GM12878 (cell line): ENCODE measurements at regions not wholly inside any gene's neighbourhood (a gene's known extent, or its start where the extent isn't known, plus 50 kb on each side); places are given as distances from the start of the nearest gene placed in this dataset.

ENCODE experiments used
- ATAC-seq: fragments of 200-7000 bp; cut with Tn5 transposase; 3 replicates; pipeline ENCODE4 v1.9.1; 2020; ENCODE audit warnings: mild to moderate bottlenecking, moderate library complexity
- BruUV-seq: library from RNA; stranded (reverse); fragments of 400-500 nt; replicated peaks from 2 replicates; lab custom pipeline; 2021; lab: Mats Ljungman, UMichigan
- CTCF ChIA-PET: fragments of 300-600 bp; sonication (Branson Sonifier 250); formaldehyde crosslinking; extraction: SDS; loops from one replicate; lab custom pipeline; 2021; ENCODE audit warnings: inconsistent platforms; lab: Yijun Ruan, JAX
- POLR2A ChIA-PET: fragments of 350-600 bp; formaldehyde crosslinking; extraction: SDS; loops from one replicate; lab custom pipeline; 2021; ENCODE audit warnings: inconsistent platforms; lab: Charles Lee
- RAD21 ChIA-PET: fragments of 300-600 bp; sonication (Branson Sonifier 250); formaldehyde crosslinking; loops from one replicate; lab custom pipeline; 2023; ENCODE audit warnings: antibody characterized with exemption; ENCODE audit not compliant: unreplicated experiment; lab: Charles Lee
- SMC1A ChIA-PET: fragments of 300-600 bp; sonication (Branson Sonifier 250); formaldehyde crosslinking; loops from one replicate; lab custom pipeline; 2023; ENCODE audit not compliant: unreplicated experiment, uncharacterized antibody; lab: Charles Lee
- DNase-seq: peaks from one replicate; pipeline ENCODE4 v3.0.0-alpha.2; 2011; ENCODE audit warnings: low read depth, low spot score
- FAIRE-seq: peaks from 3 replicates; lab custom pipeline; 2011; peaks lifted over from hg19 to GRCh38; lab: Jason Lieb, UNC
- H2AFZ ChIP-seq: 2 replicates; pipeline ENCODE4 v1.6.0; 2011; ENCODE audit warnings: low read depth, low read length, control low read depth; ENCODE audit not compliant: control insufficient read depth
- H3K27ac ChIP-seq: 2 replicates; pipeline ENCODE4 v1.5.1; 2011; ENCODE audit warnings: control low read depth; ENCODE audit not compliant: control insufficient read depth, insufficient read depth
- H3K27me3 ChIP-seq, 2 experiments: replicated peaks in 1 of 2; 2 replicates each; pipeline versions ENCODE4 v1.6.0 to v1.6.1; 2011; ENCODE audit warnings: low read length in 1 of 2; ENCODE audit not compliant: control insufficient read depth in 2 of 2, insufficient read depth in 2 of 2
- H3K36me3 ChIP-seq, 2 experiments: 2 replicates each; pipeline ENCODE4 v1.5.1; 2011; ENCODE audit warnings: low read length in 1 of 2; ENCODE audit not compliant: control insufficient read depth in 2 of 2, insufficient read depth in 2 of 2
- H3K4me1 ChIP-seq: 2 replicates; pipeline ENCODE4 v1.6.1; 2011; ENCODE audit warnings: mild to moderate bottlenecking, low read length, moderate library complexity, mixed read lengths; ENCODE audit not compliant: control insufficient read depth, insufficient read depth
- H3K4me2 ChIP-seq: 2 replicates; pipeline ENCODE4 v1.6.0; 2011; ENCODE audit warnings: control low read depth; ENCODE audit not compliant: control insufficient read depth, insufficient read depth
- H3K4me3 ChIP-seq: fragments of 200-600 bp; sonication (generic); 2 replicates; pipeline ENCODE4 v1.5.1; 2016
- H3K79me2 ChIP-seq: 2 replicates; pipeline ENCODE4 v1.6.0; 2011; ENCODE audit warnings: low read length; ENCODE audit not compliant: control insufficient read depth, insufficient read depth
- H3K9ac ChIP-seq: 2 replicates; pipeline ENCODE4 v1.8.0; 2011; ENCODE audit warnings: low read length, control low read depth, mixed read lengths; ENCODE audit not compliant: control insufficient read depth, insufficient read depth
- H3K9me3 ChIP-seq: replicated peaks from 3 replicates; pipeline ENCODE4 v1.5.1; 2011; ENCODE audit warnings: mild to moderate bottlenecking, low read length; ENCODE audit not compliant: control insufficient read depth, insufficient read depth
- H4K20me1 ChIP-seq: 2 replicates; pipeline ENCODE4 v1.6.0; 2011; ENCODE audit not compliant: control insufficient read depth, insufficient read depth
- ATF3 ChIP-seq: IDR thresholded peaks from 2 replicates; pipeline ENCODE4 v1.6.1; 2011; ENCODE audit warnings: low read depth, mild to moderate bottlenecking, low read length, moderate library complexity, borderline replicate concordance; ENCODE audit errors: extremely low read depth
- CBX5 ChIP-seq: sonication (generic); IDR thresholded peaks from 2 replicates; pipeline ENCODE4 v1.6.1; 2016; ENCODE audit warnings: low read depth, moderate library complexity, mild to moderate bottlenecking, inconsistent platforms
- HSF1 ChIP-seq: fragments of 150-350 bp; IDR thresholded peaks from 2 replicates; pipeline ENCODE4 v1.6.1; 2014; ENCODE audit warnings: mild to moderate bottlenecking, low read depth, low read length
- IRF5 ChIP-seq: fragments of 450-650 bp; IDR thresholded peaks from 2 replicates; pipeline ENCODE4 v1.6.1; 2017; ENCODE audit warnings: borderline replicate concordance
- KAT2A ChIP-seq: conservative IDR thresholded peaks from 2 replicates; pipeline ENCODE4 v1.6.1; 2011; ENCODE audit warnings: low read depth, low read length; ENCODE audit not compliant: control insufficient read depth
- MEF2B ChIP-seq: fragments of 450-650 bp; IDR thresholded peaks from 2 replicates; pipeline ENCODE4 v1.6.1; 2018; ENCODE audit warnings: mild to moderate bottlenecking, moderate library complexity; ENCODE audit not compliant: partially characterized antibody, poor library complexity, severe bottlenecking
- NR2F1 ChIP-seq: fragments of 450-650 bp; conservative IDR thresholded peaks from 2 replicates; pipeline ENCODE4 v1.6.1; 2017; ENCODE audit warnings: mild to moderate bottlenecking
- POLR2AphosphoS5 ChIP-seq: IDR thresholded peaks from 2 replicates; pipeline ENCODE4 v1.6.1; 2011; ENCODE audit warnings: mild to moderate bottlenecking, low read length, inconsistent platforms
- POU2F2 ChIP-seq: IDR thresholded peaks from 3 replicates; pipeline ENCODE4 v1.6.1; 2011; ENCODE audit warnings: low read depth, mild to moderate bottlenecking, low read length, borderline replicate concordance
- RAD21 ChIP-seq: IDR thresholded peaks from 2 replicates; pipeline ENCODE4 v1.6.1; 2011; ENCODE audit warnings: mild to moderate bottlenecking, low read depth, low read length, moderate library complexity; ENCODE audit not compliant: insufficient read depth
- REST ChIP-seq: IDR thresholded peaks from 2 replicates; pipeline ENCODE4 v1.6.1; 2012; ENCODE audit warnings: mild to moderate bottlenecking, low read depth, low read length
- RFX5 ChIP-seq: IDR thresholded peaks from 2 replicates; pipeline ENCODE4 v1.6.1; 2011; ENCODE audit warnings: low read depth, low read length, improper control_type of control experiment
- SMAD1 ChIP-seq: fragments of 450-650 bp; IDR thresholded peaks from 2 replicates; pipeline ENCODE4 v1.6.1; 2018; ENCODE audit warnings: mild to moderate bottlenecking, low read depth; ENCODE audit not compliant: partially characterized antibody
- SPI1 ChIP-seq: IDR thresholded peaks from 2 replicates; pipeline ENCODE4 v1.6.1; 2011; ENCODE audit warnings: low read depth, mild to moderate bottlenecking, low read length, moderate library complexity, borderline replicate concordance; ENCODE audit not compliant: insufficient read depth
- USF1 ChIP-seq: IDR thresholded peaks from 2 replicates; pipeline ENCODE4 v1.6.1; 2011; ENCODE audit warnings: borderline replicate concordance, low read depth, mild to moderate bottlenecking, moderate library complexity, mixed read lengths, low read length; ENCODE audit not compliant: insufficient read depth; ENCODE audit errors: extremely low read length
- WGBS: methylation state at CpG from one replicate; pipeline ENCODE4 v1.1.6; 2016; ENCODE audit warnings: low lambda C conversion rate; ENCODE audit not compliant: insufficient replicate concordance, insufficient coverage; ENCODE audit errors: missing lambda C conversion rate; 5-methylcytosine and 5-hydroxymethylcytosine counted together
- in situ Hi-C: fragments of 300-500 bp; cut with MboI; formaldehyde crosslinking; loops from 9 replicates; pipeline ENCODE4 v1.14.3; 2018; ENCODE audit warnings: mixed read lengths
- intact Hi-C: fragments of 100-400 bp; cut with micrococcal nuclease; formaldehyde crosslinking; loops from one replicate; pipeline ENCODE4 v1.14.2; 2022; ENCODE audit not compliant: unreplicated experiment

- TF ChIP-seq HSF1 (no peak), ATF3 (no peak), RAD21 (no peak), RFX5 (no peak), MEF2B (no peak), POLR2AphosphoS5 (no peak), CBX5 (no peak), POU2F2 (no peak)
- TF ChIP-seq, all 136 proteins: peak for 0
Observed at GRCh38 chr6:3948866-3949265, 99.7 kb downstream of the FAM50B start (continued).

GRCh38 chr6:3949521-3949920 lies 100.3 kb downstream of the FAM50B start:
- Histone ChIP-seq H2AFZ (no peak overlapping the region), H3K4me1 (no peaks in the 10 kb centered on the region), H3K27ac (no peak overlapping the region), H3K9me3 (no peaks in the 10 kb centered on the region; the same call in 2 of the 3 replicates), H3K27me3 (no peaks in the 10 kb centered on the region), H3K79me2 (no peaks in the 10 kb centered on the region), H3K36me3 (no peaks in the 10 kb centered on the region), H4K20me1 (no peaks in the 10 kb centered on the region), H3K4me2 (no peak overlapping the region), H3K4me3 (no peak overlapping the region), H3K9ac (no peak overlapping the region)
- in situ Hi-C loops: no loop called here
- RAD21 ChIA-PET: no interaction called here
- POLR2A ChIA-PET: no interaction called here
- DNase-seq: no peak
- CTCF ChIA-PET: interaction anchor here (0.7 to 1.5 kb wide), 3 partner anchors 12 to 63 kb away, joined by 3 to 4 read pairs (median 3); no protein-coding TSS in a partner anchor
- no peak for FAIRE-seq
- intact Hi-C loops: no loop called here
- SMC1A ChIA-PET: interaction anchor here (1.2 kb wide), 1 partner anchor 10 kb away, joined by 3 read pairs; no protein-coding TSS in a partner anchor
- no TSS peak for BruUV-seq
- WGBS: 53% methylated on average over 6 of the region's 6 CpGs
- no peak for ATAC-seq
- TF ChIP-seq NR2F1 (no peak), REST (no peak), POLR2AphosphoS5 (no peak), SMAD1 (no peak), KAT2A (no peak), USF1 (no peak), SPI1 (no peak), IRF5 (no peak)
